ENCODE measurements at regions not wholly inside any gene's neighbourhood (a gene's known extent, or its start where the extent isn't known, plus 50 kb on each side); places are given as distances from the start of the nearest gene placed in this dataset.

DNA sequence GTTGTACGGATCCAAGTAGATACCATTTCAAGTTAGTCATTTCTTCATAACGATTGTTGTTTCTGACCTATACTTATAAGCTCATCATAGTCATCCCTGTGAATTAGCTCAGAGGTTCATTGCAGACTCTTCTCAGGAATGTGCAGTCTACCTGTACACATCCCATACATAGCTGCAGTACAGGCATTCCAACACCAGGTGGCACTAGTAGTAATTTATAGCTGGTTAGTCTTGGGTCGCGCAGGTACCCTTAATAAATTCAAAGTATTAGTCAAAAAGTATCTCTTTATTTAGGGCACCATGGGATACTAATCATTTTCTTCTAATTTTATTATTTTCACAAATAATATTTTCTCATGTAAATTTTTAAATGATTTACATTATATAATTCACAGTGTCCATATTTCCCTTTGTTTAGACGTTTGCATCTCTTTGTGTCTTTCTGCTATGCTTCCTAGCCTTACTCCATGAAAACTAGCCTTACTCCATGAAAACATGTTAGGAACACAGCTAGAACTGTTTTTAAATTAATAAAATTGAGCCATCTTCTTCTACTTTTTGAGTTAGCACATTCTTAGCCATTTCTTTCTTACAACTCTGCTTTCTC lies 128.6 kb upstream of the FAM83B start:
- peak; percentile 19 for DNase-seq (ENCODE audit: low read depth)

DNA sequence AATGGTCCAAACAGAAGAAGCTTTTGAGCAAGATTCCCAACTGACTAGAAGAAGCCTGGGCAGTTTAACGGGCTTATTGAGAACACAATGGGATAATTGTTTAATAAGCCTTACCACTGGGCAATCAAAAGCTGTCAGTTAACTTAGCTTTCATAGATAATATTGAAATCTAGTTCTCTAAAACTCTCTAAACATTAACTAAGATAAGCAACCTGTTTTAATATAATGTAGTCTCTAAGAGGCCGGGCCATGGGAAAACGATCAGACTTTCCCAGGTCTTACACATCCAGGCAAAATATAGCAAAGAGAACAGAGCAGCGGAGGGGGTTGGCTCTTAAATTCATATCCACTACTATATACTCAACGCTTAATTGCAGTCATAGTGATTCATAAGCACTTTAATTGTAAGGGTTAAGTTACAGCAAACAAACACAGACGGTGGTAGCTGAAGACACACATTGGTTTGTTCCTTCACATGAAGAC lies 128.0 kb upstream of the FAM83B start:
- no peak for DNase-seq (ENCODE audit: low read depth)

DNA sequence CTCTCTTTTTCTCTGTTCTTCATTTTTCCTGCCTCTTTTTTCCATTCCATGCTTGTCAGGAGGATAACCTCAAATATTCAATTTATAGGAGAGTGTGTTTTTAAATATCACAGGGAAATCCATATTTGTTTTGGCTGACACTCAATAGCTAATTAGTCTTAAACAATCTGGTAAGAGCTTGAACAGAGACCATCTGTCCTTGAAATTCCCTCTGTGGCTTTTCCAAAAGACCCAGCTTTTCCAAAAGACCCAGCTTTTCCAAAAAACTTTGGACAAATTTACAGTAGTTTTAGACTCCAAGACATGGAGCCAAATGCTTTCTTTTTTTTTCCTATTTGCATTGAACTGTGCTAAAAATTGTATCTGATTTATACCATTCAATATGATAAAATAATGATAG lies 127.4 kb upstream of the FAM83B start:
- DNase-seq (ENCODE audit: low read depth), result no peak

DNA sequence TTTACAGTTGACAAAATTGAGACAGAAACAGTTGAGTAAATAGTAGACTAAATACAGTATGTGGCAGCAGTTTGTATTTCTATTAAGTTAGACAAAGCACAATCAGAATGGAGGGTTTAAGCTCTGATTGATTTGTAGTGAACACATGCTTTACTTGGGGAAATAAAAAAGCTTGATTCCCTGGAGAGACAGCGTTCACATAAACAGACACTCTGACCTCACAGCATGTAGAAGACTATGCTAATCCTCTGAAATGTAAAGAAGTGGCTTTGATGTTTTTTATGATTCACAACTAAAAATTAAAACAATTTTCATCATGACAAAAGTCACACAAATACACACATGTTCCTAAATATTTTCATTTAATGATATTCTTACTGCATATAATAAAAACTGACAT lies 126.9 kb upstream of the FAM83B start:
- DNase-seq (ENCODE audit: low read depth), result no peak

DNA sequence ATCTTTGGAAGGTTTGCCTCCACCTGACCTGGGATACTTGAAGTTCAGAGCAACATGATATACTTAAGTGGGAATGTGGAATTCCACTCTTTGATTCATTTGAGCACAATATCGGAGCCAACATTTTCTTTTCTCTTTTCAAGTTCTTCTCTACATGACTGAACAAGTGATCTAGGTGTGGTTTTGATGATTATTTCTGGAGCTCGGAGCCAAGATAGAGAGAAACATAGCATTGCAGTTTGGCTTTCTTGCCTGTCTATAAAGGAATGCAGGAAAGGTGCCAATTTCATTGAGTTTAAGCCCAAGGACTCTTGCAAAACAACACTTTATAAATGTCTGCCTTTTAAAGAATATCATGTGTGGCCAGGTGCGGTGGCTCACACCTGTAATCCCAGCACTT lies 124.2 kb upstream of the FAM83B start:
- DNase-seq (ENCODE audit: low read depth), result no peak

DNA sequence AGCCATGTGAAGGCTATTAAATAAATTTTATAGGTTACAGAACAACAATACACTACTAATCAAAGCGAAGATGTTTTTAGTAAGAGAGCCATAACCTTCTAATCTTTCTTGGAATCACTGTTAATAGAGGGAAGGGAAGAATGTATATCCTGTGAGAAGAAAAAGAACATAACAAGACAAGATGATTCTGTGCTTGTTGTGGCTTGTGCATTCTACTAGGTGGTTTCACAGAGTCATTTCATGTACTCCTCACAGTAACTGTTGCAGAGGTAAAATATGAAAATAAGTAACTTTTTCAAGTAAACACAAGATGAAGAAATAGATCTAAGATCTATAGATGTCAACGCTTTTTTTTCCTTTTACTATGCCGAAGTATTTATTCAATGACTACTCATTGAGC lies 116.9 kb upstream of the FAM83B start:
- no peak for DNase-seq (ENCODE audit: low read depth)

DNA sequence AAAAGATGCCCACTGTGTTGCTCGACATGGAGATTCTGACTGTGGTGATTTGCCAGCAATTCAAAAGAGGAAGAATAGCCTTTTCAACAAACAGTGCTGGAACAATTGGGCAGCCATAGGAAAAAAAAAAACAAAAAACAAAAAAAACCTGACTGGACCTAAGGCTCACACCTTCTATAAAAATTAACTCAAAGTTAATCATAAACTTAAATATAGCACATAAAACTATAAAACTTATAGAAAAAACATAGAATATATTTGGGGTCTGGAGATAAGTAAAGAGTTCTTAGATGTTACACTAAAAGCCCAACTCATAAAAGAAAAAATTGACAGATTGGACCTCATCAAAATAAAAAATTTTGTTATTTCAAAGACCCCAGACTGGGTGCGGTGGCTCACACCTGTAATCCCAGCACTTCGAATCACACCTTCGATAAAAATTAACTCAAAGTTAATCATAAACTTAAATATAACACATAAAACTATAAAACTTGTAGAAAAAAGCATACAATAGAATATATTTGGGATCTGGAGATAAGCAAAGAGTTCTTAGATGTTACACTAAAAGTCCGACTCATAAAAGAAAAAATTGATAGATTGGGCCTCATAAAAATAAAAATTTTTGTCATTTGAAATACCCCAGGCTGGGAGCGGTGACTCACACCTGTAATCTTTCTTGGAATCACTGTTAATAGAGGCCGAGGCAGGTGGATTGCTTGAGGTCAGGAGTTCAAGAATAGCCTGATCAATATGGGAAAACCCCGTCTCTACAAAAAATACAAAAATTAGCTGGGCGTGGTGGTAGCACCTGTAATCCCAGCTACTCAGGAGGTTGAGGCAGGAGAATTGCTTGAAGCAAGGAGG lies 115.6 kb upstream of the FAM83B start:
- DNase-seq (ENCODE audit: low read depth), result no peak

DNA sequence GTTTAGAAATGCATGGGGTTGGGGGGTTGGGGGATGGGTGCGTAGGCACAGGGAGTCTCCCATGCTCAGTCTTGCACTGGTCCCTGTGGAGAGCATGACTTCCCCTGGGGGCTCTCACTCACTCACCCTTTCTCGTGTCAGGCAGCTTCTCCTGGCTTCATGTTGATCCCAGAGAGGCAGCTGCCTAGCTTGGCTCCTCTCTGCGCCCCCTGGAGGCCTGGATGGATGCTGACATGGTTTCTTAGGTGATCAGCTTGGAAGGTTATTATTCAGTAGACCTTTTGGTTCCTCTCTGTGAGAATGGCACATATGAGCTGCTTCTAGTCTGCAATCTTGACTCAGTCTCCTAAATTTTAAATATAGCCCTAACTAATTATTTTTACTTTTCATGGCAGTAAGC lies 109.3 kb upstream of the FAM83B start:
- no peak for DNase-seq (ENCODE audit: low read depth)

DNA sequence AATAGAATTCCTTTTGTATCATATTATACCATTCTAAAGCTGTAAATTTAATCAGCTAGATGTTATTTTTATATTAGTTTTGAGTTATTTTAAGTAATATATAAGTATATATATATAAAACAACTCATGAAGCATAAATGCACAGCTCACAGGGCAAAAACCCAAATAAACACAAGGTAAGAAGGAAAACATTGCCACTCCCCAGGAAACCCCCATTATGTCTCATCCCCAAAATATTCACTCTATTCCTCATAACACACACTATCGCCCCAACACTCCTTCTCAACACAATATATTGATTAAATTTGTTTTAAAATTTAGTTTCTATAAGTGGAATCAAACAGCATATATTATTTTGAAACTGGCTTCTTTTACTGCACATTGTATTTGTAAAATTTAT lies 98.6 kb upstream of the FAM83B start:
- DNase-seq (ENCODE audit: low read depth), result no peak

DNA sequence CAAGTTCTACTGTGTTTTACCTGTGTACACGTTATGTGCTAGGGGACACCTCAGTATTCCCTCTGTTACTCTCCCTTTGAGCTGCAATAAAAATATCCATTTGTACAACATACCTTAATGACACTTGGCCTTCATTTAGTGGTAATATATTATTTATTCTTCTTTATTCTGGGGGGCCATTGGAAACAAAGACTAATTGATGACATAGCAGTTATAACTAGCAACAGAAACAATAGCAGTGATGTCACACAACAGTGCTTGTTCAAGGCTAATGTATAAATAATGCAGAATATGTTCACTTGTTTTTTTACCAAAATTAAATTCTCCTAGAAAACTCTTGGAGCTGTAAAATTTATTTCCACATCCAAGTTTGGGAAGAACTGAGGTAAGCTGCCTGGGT lies 92.2 kb upstream of the FAM83B start:
- no peak for DNase-seq (ENCODE audit: low read depth)

DNA sequence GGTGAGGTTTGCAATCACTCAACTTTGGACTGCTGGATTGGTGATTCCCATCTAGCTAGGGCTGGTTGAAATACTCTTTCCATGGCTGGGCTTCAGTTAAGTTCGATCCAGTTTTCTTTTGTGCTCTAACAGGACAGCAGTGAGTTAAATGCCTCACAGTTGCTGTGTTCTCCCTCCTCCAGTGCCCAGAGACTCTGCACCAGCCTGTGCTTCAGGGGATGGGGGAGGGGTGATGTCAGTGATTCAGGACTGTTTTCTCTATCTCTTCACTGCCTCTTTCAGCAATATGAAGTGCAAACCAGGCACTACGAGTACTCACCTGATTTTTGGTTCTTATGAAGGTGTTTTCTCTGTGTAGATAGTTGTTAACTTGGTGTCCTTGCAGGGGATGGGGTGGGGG lies 88.2 kb upstream of the FAM83B start:
- DNase-seq (ENCODE audit: low read depth), result no peak

DNA sequence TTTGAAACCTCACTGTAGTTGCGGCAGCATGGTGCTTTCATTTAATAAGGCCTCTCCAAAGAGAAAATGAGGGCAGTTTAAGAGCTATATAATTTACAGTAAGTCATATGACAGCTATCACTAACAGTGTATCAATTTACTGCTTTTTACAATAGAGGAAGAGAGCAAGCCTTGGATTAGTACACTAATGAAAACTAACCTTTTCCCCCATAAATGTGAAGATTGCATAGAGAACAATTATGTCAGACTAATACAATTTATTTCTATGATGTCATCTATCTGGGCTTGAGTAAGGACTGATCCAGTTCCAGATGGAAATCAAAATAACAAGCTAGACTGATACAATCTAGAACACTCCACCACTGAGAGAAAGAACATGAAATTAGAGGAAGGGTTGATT lies 78.1 kb upstream of the FAM83B start:
- no peak for DNase-seq (ENCODE audit: low read depth)

DNA sequence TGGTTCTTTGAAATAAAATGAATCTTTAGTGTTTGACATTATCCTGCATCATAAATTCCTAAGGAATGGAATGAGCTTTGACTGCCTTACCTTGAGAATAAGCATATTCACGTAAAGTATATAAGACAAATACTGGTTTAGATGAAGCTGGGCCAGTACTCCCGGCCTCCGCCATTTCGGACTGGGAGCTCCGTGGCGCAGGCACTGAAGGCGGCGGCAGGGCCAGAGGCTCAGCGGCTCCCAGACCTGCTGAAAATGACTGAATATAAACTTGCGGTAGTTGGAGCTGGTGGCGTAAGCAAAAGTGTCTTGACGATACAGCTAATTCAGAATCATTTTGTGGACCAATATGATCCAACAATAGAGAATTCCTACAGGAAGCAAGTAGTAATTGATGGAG lies 76.2 kb upstream of the FAM83B start:
- DNase-seq (ENCODE audit: low read depth), result no peak

DNA sequence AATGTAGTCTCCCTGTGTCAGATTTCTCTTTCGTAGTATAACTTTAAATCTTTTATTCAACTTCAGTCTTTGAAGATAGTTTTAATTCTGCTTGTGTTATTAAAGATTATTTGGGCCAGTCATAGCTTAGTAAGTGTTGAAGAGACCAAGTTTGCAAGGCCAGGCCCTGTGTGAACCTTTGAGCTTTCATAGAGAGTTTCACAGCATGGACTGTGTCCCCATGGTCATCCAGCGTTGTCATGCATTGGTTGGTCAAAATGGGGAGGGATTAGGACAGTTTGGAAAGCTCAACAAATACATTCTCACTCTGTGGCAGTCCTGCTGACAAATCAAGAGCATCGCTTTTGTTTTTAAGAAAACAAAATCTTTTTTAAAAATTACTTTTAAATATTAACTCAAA lies 74.6 kb upstream of the FAM83B start:
- DNase-seq (ENCODE audit: low read depth), result no peak

DNA sequence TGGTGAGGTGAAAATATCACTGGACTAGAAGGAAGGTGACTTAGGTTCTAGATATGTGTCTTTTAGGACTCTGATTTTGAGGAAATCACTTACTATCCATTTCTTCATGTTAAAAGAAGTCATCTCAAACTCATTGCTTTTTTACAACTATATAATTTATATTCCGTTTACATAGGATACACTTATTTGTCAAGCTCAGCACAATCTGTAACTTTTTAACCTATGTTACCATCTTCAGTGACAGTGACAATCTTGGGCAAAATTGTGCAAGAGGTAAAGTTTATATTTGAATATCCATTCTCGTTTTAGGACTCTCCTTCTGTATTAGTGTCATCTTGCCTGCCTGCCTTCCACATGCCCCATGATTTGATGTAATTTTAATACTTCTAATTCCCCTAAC lies 74.0 kb upstream of the FAM83B start:
- DNase-seq (ENCODE audit: low read depth), result no peak

DNA sequence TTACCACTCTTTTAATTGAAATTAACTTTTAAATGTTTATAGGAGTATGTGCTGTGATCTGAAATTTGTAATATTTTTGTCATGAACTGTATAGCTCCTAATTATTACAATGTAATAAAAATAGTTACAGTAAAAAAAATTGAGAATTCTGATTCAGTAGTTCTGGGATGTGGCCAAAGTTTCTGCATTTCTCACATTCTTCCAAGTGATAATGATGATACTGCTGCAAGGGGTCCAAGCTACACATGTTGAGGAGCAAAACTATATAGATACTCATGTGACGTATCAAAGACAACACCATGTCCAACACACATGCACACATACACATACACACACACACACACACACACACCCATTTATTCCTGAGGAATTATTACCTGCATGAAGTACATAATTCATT lies 71.0 kb upstream of the FAM83B start:
- DNase-seq (ENCODE audit: low read depth), result no peak

DNA sequence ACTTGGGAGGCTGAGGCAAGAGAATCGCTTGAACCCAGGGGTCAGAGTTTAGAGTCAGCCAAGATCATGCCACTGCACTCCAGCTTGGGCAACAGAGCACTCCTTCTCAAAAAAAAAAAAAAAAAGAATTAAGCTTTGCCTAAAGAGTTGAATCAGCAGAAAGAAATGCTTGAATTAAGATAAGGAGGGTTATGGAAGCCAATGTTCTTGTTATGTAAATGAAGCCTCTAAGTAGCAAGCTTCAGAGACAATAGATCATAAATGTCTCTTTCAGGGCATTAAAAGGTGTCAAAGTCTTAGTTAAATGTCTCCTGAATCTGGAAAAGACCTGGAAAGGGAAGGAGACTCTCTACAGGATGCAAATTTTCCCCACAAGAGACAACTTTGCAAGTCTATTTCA lies 69.7 kb upstream of the FAM83B start:
- DNase-seq (ENCODE audit: low read depth), result no peak

DNA sequence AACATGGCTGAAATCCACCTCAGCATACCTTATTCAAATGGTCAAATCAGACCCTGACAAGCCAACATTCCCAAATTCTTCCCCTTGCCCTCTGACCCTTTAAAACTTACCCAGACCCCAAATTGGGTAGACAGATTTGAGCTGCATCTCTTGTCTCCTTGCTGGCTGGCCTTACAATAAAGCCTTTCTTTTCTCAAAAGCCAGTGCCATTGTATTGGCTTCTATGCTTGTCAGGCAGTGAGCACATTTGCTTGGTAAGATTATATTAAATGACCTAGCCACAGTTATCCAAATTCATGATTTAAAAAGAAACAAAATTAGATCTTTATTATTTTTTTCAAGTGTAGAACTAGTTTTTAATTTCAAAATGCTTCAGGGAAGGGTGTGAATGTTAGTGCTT lies 67.8 kb upstream of the FAM83B start:
- no peak for DNase-seq (ENCODE audit: low read depth)

DNA sequence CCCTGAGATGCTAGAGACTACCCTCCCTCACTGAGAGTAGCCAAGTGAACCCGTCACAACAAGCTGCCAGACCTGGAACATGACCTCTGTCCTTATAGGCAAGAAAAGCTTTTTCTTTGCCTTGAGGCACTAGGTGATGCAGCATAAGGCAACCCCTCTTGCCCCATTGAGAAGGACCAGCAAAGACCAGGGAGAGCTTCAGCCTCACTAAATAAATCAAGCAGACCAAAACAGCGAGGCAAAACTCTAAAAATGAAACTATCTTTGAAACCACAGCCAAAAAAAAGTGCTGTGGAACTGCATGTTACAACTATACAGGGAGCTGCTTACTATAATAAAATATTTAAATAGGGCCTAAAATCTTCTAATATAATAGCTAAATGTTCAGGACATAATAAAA lies 62.6 kb upstream of the FAM83B start:
- DNase-seq (ENCODE audit: low read depth), result no peak

DNA sequence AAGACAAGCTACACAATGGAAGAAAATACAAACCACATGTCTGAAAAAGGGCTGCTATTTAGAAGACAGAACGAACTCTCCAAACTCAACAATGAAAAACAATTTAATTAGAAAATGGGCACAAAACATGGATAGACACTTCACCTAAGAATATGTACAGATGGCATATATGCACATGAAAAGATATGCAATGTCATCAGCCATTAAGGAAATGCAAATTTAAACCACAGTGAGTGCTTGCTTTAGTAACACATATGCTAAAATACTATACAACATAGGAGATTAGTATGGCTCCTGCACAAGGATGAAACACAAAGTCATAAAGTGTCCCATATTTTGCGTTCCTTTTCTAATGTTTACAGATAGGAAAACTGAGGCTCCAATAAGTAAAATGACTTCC lies 60.4 kb upstream of the FAM83B start:
- no peak for DNase-seq (ENCODE audit: low read depth)

DNA sequence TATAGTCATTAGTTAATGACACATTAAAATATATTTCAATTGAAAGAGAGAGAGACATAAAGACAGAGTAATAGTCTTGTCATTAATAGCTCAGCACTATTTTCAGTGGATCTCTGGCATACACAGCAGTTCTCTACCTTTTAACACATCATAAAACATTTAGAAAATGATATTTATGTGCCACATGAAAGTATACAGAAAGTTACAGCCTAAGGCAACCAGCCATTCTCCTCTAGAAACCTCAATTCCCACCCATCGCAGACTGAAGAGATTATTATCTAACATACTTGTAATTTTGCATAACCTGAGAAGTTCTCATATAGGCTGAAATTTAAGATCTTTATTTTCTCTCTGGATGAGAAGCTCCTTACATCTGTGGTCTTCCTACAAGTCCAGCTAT lies 58.7 kb upstream of the FAM83B start:
- DNase-seq (ENCODE audit: low read depth), result no peak
